CD1c-positive myeloid dendritic cell (primary cell): ENCODE measurements at regions not wholly inside any gene's neighbourhood (a gene's known extent, or its start where the extent isn't known, plus 50 kb on each side); places are given as distances from the start of the nearest gene placed in this dataset.
"Not testable (repeated sequence)": the region's sequence is repeated elsewhere in the genome, so short reads cannot be mapped to it uniquely, and the experiment has no call there.

Source experiments
- DNase-seq: peaks from one replicate; pipeline ENCODE4 v3.0.0-alpha.2; 2016; ENCODE audit errors: extremely low spot score

GRCh38 chr13:106100171-106100919, 435.1 kb downstream of the EFNB2 start:
- DNase-seq = no peak

GRCh38 chr13:106099765-106100164, 435.7 kb downstream of the EFNB2 start:
- DNase-seq = no peak

- no peak for DNase-seq
Observed at GRCh38 chr13:106098778-106099177, 436.7 kb downstream of the EFNB2 start.

GRCh38 chr13:106096661-106097092, 438.8 kb downstream of the EFNB2 start:
- no peak for DNase-seq

GRCh38 chr13:106095919-106096318, 439.5 kb downstream of the EFNB2 start:
- DNase-seq = no peak

- DNase-seq = no peak
Observed at GRCh38 chr13:106095406-106095805, 440.1 kb downstream of the EFNB2 start.

GRCh38 chr13:106090001-106090400, 445.5 kb downstream of the EFNB2 start:
- DNase-seq = no peak

GRCh38 chr13:106089261-106089980, 446.0 kb downstream of the EFNB2 start:
- DNase-seq = no peak

- no peak for DNase-seq
Observed at GRCh38 chr13:106088085-106088484, 447.4 kb downstream of the EFNB2 start.

- DNase-seq = no peak
Observed at GRCh38 chr13:106087201-106087600, 448.3 kb downstream of the EFNB2 start.

- no peak for DNase-seq
Observed at GRCh38 chr13:106083620-106084350, 451.7 kb downstream of the EFNB2 start.

- DNase-seq = not testable (repeated sequence)
Observed at GRCh38 chr13:106081221-106081620, 454.2 kb downstream of the EFNB2 start.

GRCh38 chr13:106078191-106078590, 457.3 kb downstream of the EFNB2 start:
- no peak for DNase-seq

- DNase-seq = no peak
Observed at GRCh38 chr13:106077017-106077416, 458.4 kb downstream of the EFNB2 start.

GRCh38 chr13:106072014-106072413, 463.4 kb downstream of the EFNB2 start:
- no peak for DNase-seq

- no peak for DNase-seq
Observed at GRCh38 chr13:106063591-106064313, 471.7 kb downstream of the EFNB2 start.

GRCh38 chr13:106061781-106062180, 473.7 kb downstream of the EFNB2 start:
- DNase-seq = no peak

GRCh38 chr13:106056851-106057250, 478.6 kb downstream of the EFNB2 start:
- DNase-seq = no peak

GRCh38 chr13:106052200-106052767, 483.2 kb downstream of the EFNB2 start:
- DNase-seq = no peak

GRCh38 chr13:106049171-106049570, 486.3 kb downstream of the EFNB2 start:
- DNase-seq = no peak

- DNase-seq = no peak
Observed at GRCh38 chr13:106048386-106048785, 487.1 kb downstream of the EFNB2 start.

- DNase-seq = no peak
Observed at GRCh38 chr13:106047859-106048258, 487.6 kb downstream of the EFNB2 start.
